HL-60/S4 (cell line): ENCODE measurements at regions not wholly inside any gene's neighbourhood (a gene's known extent, or its start where the extent isn't known, plus 50 kb on each side); places are given as distances from the start of the nearest gene placed in this dataset.
"Not testable (repeated sequence)": the region's sequence is repeated elsewhere in the genome, so short reads cannot be mapped to it uniquely, and the experiment has no call there.

ENCODE experiments used
- in situ Hi-C: fragments of 300-500 bp; cut with MboI; formaldehyde crosslinking; loops from 2 replicates; pipeline ENCODE4 v1.14.3; 2022; ENCODE audit warnings: low sequenced_read_pairs

DNA sequence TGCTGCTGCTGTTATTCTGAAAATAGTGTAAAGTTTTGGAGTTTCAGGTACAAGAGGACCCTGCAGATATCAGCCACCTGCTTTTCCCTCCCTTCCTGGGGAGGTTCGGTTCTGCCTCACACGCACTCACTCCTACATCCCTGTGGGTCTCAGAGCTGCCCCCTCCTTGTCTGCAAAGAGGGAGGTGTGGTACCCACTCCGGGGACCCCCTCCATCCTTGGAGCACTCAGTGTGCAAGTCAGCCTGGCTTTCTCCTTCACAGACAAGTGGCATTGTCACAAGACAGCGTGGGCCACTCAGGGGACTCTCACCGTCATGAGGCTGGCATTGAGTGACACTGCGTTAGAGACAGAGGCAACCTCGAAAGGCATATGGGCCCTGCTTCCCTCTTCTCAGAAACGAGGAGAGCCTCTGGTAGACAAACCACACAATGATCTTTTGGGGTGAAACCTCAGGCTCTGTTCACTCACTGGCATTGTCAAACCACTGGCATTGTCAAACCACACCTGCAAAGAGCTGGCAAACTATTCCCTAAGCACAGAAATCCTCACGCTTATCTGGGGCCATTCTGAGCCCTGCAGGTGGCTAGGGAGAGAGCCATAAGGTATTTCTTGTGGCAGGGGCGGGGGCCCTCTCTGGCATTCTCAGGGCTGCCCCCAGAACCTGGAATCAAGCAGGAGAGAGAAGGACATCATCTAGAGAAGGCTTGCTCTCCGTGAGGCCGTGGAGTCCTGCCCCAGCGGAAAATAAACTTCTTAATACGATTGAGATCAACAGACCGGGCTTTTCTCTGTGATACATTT lies 285.0 kb downstream of the SHOX start:
- in situ Hi-C loops = no loop called here

GRCh38 chrX:914206-914605 lies 283.6 kb downstream of the SHOX start:
- in situ Hi-C loops = no loop called here

DNA sequence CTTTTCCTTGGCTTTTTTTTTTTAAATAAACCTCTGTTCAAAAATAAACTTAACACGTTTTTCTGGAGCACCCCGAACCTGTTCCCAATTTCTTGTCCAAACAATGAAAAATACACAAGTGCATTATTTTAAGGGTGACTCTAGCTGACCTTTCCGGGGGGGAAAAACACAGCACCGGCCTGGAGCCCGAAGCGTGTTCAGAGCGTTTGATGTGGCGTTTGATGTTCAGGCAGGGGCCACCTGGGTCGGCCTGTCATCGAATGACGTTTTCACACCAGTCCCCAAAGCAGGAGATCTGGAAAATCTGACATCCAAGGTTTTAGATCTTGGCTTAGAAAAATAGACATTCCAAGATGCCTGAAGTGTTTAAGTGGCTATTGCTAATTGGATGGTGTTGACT lies 282.1 kb downstream of the SHOX start:
- in situ Hi-C loops = no loop called here

- in situ Hi-C loops = not testable (repeated sequence)
These were observed 278.5 kb downstream of the SHOX start for GRCh38 chrX:909068-909467.

DNA sequence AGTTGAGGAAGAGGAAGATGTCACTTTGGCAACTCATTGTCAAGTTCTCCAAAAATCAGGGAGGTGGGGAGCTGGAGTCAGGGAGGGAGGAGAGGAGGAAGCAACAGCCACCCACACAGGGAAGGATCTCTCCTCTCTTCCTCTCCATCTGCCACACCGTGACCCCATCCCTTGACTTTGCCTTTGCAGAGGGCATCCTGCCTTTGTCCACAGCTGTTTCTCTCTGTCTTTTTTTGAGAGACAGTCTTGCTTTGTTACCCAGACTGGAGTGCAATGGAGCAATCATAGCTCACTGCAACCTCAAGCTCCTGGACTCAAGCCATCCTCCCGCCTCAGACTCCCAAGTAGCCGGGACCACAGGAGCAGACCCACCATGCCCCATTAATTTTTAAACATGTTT lies 276.0 kb downstream of the SHOX start:
- in situ Hi-C loops = no loop called here

GRCh38 chrX:905848-906566 lies 275.4 kb downstream of the SHOX start:
- in situ Hi-C loops = no loop called here

GRCh38 chrX:903116-903515 lies 272.5 kb downstream of the SHOX start:
- in situ Hi-C loops = no loop called here

GRCh38 chrX:896256-896655 lies 265.7 kb downstream of the SHOX start:
- in situ Hi-C loops = no loop called here

DNA sequence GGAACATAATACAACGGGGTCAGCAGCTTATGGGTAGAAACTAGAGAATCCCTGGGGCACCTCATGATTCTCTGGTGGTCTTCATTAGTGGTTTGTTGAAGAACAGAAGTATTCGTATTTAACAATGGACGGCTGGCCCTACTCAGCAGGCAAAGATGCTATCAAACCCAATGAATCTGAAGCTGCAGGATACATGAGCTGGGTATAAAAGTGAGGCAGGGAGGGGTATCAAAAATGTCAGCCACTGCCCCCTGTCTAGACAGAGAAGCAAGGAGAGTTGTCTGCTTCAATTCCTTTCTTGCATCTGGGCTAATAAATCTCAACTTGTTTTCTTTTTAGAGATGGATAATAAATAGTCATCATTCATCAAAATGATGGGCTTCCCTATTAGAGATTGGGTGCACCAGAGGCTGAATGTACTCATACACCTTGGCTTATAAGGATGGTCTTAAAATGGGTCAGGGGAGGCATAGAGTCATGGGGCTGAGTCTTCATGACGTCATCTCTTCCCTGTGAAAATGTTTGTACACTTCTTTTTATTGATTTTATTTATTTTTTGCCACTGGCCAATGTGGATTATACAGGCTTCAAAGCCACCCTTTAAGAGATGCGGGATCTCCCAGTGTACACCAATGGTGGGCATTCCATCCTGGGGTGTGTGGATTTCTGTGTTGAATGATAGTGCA lies 259.5 kb downstream of the SHOX start:
- in situ Hi-C loops = no loop called here

- in situ Hi-C loops = not testable (repeated sequence)
These were observed 257.1 kb downstream of the SHOX start for GRCh38 chrX:887724-888123.

DNA sequence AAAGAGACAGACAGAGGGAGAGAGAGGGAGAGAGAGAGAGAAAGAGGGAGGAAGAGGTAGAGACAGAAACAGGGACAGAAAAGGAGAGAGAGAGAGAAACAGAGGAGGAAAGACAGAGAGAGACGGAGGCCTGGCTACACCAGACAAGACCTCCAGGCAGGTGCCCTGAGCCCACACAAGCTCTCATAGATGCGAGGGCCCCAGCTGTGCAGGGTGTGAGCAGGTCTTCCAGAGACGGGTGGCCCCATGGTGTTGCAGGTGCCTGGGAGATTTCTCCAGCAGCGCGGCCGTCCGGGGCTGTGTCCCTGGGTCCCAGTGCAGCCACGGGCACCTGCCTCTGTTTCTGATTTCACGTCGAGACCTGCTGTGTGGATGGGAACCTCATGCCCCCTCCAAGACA lies 253.0 kb downstream of the SHOX start:
- in situ Hi-C loops = no loop called here

DNA sequence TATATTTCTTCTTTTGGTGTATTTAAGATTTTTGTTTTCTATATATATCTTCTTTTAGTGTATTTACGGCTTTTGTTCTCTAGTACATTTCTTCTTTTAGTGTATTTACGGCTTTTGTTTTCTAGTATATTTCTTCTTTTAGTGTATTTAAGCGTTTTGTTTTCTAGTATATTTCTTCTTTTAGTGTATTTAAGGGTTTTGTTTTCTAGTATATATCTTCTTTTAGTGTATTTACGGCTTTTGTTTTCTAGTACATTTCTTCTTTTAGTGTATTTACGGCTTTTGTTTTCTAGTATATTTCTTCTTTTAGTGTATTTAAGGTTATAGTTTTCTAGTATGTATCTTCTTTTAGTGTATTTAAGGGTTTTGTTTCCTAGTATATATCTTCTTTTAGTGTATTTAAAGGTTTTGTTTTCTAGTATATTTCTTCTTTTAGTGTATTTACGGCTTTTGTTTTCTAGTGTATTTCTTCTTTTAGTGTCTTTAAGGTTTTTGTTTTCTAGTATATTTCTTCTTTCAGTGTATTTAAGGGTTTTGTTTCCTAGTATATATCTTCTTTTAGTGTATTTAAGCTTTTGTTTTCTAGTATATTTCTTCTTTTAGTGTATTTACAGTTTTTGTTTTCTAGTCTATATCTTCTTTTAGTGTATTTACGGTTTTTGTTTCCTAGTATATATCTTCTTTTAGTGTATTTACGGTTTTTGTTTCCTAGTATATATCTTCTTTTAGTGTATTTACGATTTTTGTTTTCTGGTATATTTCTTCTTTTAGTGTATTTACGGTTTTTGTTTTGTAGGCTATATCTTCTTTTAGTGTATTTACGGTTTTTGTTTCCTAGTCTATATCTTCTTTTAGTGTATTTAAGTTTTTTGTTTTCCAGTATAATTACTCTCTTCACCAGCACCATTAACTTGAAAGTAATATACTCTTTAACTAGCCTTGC lies 249.4 kb downstream of the SHOX start:
- in situ Hi-C loops = not testable (repeated sequence)

GRCh38 chrX:874061-874460 lies 243.5 kb downstream of the SHOX start:
- in situ Hi-C loops = no loop called here

- in situ Hi-C loops = no loop called here
These were observed 242.4 kb downstream of the SHOX start for GRCh38 chrX:873016-873415.

- in situ Hi-C loops = no loop called here
These were observed 241.5 kb downstream of the SHOX start for GRCh38 chrX:872090-872489.

- in situ Hi-C loops = no loop called here
These were observed 241.0 kb downstream of the SHOX start for GRCh38 chrX:871626-872025.

GRCh38 chrX:867966-868647 lies 237.5 kb downstream of the SHOX start:
- in situ Hi-C loops = no loop called here

DNA sequence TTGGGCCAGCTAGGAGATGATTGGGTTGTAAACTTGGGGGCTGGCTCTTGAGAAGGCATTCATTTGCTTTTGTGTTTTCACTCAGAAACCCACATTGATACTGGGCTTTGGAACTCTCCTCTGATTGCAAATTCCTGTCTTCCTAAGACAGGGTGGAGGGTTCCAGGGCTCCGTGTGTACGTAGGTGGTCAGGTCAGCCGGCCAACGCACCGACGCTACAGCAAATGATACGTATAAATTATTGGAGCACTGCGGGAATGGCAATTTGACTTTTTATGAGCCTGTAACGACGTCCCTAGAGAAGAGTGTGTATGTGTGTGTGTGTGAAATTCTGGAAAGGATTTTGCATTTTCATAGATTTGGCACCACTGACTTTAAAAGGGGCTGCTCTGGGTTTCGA lies 236.9 kb downstream of the SHOX start:
- in situ Hi-C loops = no loop called here

DNA sequence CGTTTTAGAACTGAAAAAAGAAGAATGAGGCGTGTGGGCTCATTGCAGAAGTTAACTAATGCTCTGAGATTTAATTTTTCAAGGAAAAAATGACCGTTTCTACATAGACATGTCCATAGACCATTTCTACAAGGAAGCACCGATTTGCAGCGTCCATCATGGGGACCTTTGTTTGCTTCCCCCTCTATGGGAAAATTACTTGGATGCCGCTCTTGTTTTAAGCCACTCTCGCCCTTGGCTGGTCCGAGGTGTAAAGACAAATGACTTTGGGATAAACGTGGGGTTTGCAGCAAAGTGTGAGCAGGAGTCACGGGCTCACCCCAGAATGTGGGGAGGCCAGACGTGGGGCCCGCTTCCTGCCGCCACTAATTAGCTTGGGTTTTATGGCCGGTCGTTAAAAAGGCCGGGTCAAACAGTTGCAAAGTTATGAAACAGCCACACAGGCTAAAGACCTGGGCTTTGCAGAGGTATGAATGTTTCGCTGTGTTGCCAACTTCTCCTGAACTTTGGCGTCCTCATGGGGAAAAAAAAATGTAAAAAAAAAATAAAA lies 235.9 kb downstream of the SHOX start:
- in situ Hi-C loops = no loop called here

DNA sequence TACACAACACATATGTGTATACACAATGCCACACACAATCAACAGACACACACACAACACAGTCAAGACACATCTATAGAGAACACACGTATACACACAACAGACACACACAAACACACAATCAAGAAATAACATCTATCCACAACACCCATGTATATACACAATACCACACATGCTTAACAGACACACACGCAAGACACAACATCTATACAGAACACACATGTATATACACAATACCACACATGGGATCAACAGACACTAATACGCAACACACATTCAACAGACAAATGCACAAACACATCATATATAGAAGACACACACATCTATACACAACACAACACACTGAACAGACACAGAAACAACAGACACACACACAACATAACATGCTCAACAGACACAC lies 234.8 kb downstream of the SHOX start:
- in situ Hi-C loops = no loop called here
